Mammary epithelial cell (primary cell): ENCODE measurements at regions not wholly inside any gene's neighbourhood (a gene's known extent, or its start where the extent isn't known, plus 50 kb on each side); places are given as distances from the start of the nearest gene placed in this dataset.

Experiments
- CTCF ChIP-seq, 2 donors: IDR thresholded peaks in 1 of 2; conservative IDR thresholded peaks in 1 of 2; 2 replicates each; pipeline ENCODE4 v1.5.1; 2011 to 2012; ENCODE audit warnings: inconsistent platforms in 2 of 2, low read length in 2 of 2, mild to moderate bottlenecking in 2 of 2, control low read depth in 1 of 2, low read depth in 1 of 2; ENCODE audit not compliant: insufficient read depth in 1 of 2; ENCODE audit errors: extremely low read depth in 1 of 2
- EZH2 ChIP-seq: IDR thresholded peaks from 2 replicates; pipeline ENCODE4 v1.6.1; 2012; ENCODE audit warnings: low read length, inconsistent platforms, borderline replicate concordance

GRCh38 chr21:43273016-43273707 is 104.4 kb downstream of the CRYAA start:
- TF ChIP-seq CTCF (conservative IDR thresholded peaks at IDR 0.05 in 1 of 2, IDR thresholded peaks at IDR 0.05 in 1 of 2; ENCODE audit: extremely low read depth in 1 of 2, insufficient read depth in 1 of 2, low read depth in 1 of 2, low read length in 2 of 2) (no peak), EZH2 (no peak)
